HEK293 (cell line): ENCODE measurements at regions not wholly inside any gene's neighbourhood (a gene's known extent, or its start where the extent isn't known, plus 50 kb on each side); places are given as distances from the start of the nearest gene placed in this dataset.
A peak's percentile ranks its signal among the peaks of the same experiment; 100 is the strongest.

ENCODE experiments used
- CTCF ChIA-PET: fragments of 350-600 bp; formaldehyde crosslinking; extraction: SDS; loops from one replicate; lab custom pipeline; 2021; ENCODE audit warnings: antibody characterized with exemption; lab: Yijun Ruan, JAX
- POLR2A ChIA-PET: fragments of 300-600 bp; formaldehyde crosslinking; extraction: SDS; loops from one replicate; lab custom pipeline; 2020; ENCODE audit warnings: antibody characterized with exemption, inconsistent platforms; lab: Yijun Ruan, JAX
- H3K27ac ChIP-seq: fragments of 200-500 bp; sonication (Bioruptor generic); 2 replicates; pipeline ENCODE4 v1.5.1; 2014; ENCODE audit warnings: low read depth, low read length, control low read depth, inconsistent platforms; ENCODE audit errors: extremely low read depth
- H3K36me3 ChIP-seq, 2 experiments: fragments of 200-500 bp in 1 of 2; sonication (Bioruptor generic) in 1 of 2; 1 replicate in 1 of 2; 2 replicates in 1 of 2; pipeline ENCODE4 v1.5.1; 2014 to 2017; ENCODE audit warnings: inconsistent platforms in 2 of 2, low read length in 2 of 2; ENCODE audit not compliant: control insufficient read depth in 2 of 2, insufficient read depth in 1 of 2
- H3K4me1 ChIP-seq: fragments of 200-500 bp; sonication (Bioruptor generic); 2 replicates; pipeline ENCODE4 v1.5.1; 2014; ENCODE audit warnings: mild to moderate bottlenecking, low read length, inconsistent platforms; ENCODE audit not compliant: control insufficient read depth, insufficient read depth
- H3K4me3 ChIP-seq: 2 replicates; pipeline ENCODE4 v1.5.1; 2011; ENCODE audit warnings: low read depth, mild to moderate bottlenecking, control low read depth, low read length, moderate library complexity
- H3K9me3 ChIP-seq: fragments of 200-500 bp; sonication (Bioruptor generic); 2 replicates; pipeline ENCODE4 v1.5.1; 2014; ENCODE audit warnings: low read depth, low read length, inconsistent platforms; ENCODE audit not compliant: control insufficient read depth, insufficient read depth
- HOXA7 ChIP-seq: sonication (generic); formaldehyde crosslinking; IDR thresholded peaks from 2 replicates; pipeline ENCODE4 v1.8.1; 2022; ENCODE audit warnings: missing genetic modification reagents, borderline replicate concordance
- KLF10 ChIP-seq: fragments of 450-650 bp; IDR thresholded peaks from 2 replicates; pipeline ENCODE4 v1.5.1; 2018; ENCODE audit warnings: missing biosample characterization, mild to moderate bottlenecking, missing genetic modification characterization
- KLF16 ChIP-seq: fragments of 450-650 bp; formaldehyde crosslinking; IDR thresholded peaks from 2 replicates; pipeline ENCODE4 v1.5.1; 2017; ENCODE audit warnings: missing biosample characterization, missing genetic modification characterization
- MZF1 ChIP-seq: fragments of 450-650 bp; formaldehyde crosslinking; IDR thresholded peaks from 2 replicates; pipeline ENCODE4 v1.5.1; 2017; ENCODE audit warnings: missing biosample characterization, missing genetic modification characterization, borderline replicate concordance
- PRDM1 ChIP-seq: fragments of 450-650 bp; formaldehyde crosslinking; IDR thresholded peaks from 2 replicates; pipeline ENCODE4; 2016; ENCODE audit warnings: missing biosample characterization, missing genetic modification characterization
- REPIN1 ChIP-seq: fragments of 450-650 bp; formaldehyde crosslinking; IDR thresholded peaks from 2 replicates; pipeline ENCODE4 v1.5.1; 2017; ENCODE audit warnings: missing biosample characterization, missing genetic modification characterization, low read depth
- YY2 ChIP-seq: fragments of 450-650 bp; formaldehyde crosslinking; IDR thresholded peaks from 2 replicates; pipeline ENCODE4 v1.5.1; 2016; ENCODE audit warnings: missing biosample characterization, missing genetic modification characterization
- ZNF157 ChIP-seq: fragments of 450-650 bp; formaldehyde crosslinking; IDR thresholded peaks from 2 replicates; pipeline ENCODE4 v1.5.1; 2016; ENCODE audit warnings: missing biosample characterization, missing genetic modification characterization
- ZNF184 ChIP-seq: fragments of 450-650 bp; IDR thresholded peaks from 2 replicates; pipeline ENCODE4 v1.5.1; 2018; ENCODE audit warnings: missing biosample characterization, mild to moderate bottlenecking, missing genetic modification characterization
- ZNF214 ChIP-seq: fragments of 450-650 bp; formaldehyde crosslinking; IDR thresholded peaks from 2 replicates; pipeline ENCODE4 v1.5.1; 2017; ENCODE audit warnings: missing biosample characterization, mild to moderate bottlenecking, missing genetic modification characterization, borderline replicate concordance
- ZNF391 ChIP-seq: fragments of 450-650 bp; formaldehyde crosslinking; IDR thresholded peaks from 2 replicates; pipeline ENCODE4 v1.5.1; 2016; ENCODE audit warnings: low read depth, missing biosample characterization, missing genetic modification characterization, borderline replicate concordance
- ZNF544 ChIP-seq: fragments of 450-650 bp; formaldehyde crosslinking; IDR thresholded peaks from 2 replicates; pipeline ENCODE4 v1.5.0; 2017; ENCODE audit warnings: missing biosample characterization, missing genetic modification characterization
- ZNF555 ChIP-seq: fragments of 450-650 bp; formaldehyde crosslinking; conservative IDR thresholded peaks from 2 replicates; pipeline ENCODE4 v1.5.1; 2017; ENCODE audit warnings: missing biosample characterization, mild to moderate bottlenecking, missing genetic modification characterization, inconsistent platforms
- ZNF560 ChIP-seq: fragments of 450-650 bp; formaldehyde crosslinking; IDR thresholded peaks from 2 replicates; pipeline ENCODE4 v1.5.1; 2017; ENCODE audit warnings: missing biosample characterization, missing genetic modification characterization, borderline replicate concordance
- ZNF571 ChIP-seq: fragments of 450-650 bp; formaldehyde crosslinking; IDR thresholded peaks from 2 replicates; pipeline ENCODE4 v1.5.0; 2017; ENCODE audit warnings: missing biosample characterization, missing genetic modification characterization
- ZNF600 ChIP-seq: fragments of 450-650 bp; formaldehyde crosslinking; IDR thresholded peaks from 2 replicates; pipeline ENCODE4 v1.5.1; 2016; ENCODE audit warnings: missing biosample characterization, missing genetic modification characterization
- ZNF610 ChIP-seq: fragments of 450-650 bp; formaldehyde crosslinking; IDR thresholded peaks from 2 replicates; pipeline ENCODE4 v1.5.1; 2016; ENCODE audit warnings: missing biosample characterization, missing genetic modification characterization, borderline replicate concordance
- ZNF701 ChIP-seq: fragments of 450-650 bp; formaldehyde crosslinking; IDR thresholded peaks from 2 replicates; pipeline ENCODE4 v1.5.1; 2016; ENCODE audit warnings: missing biosample characterization, missing genetic modification characterization
- ZNF776 ChIP-seq: fragments of 450-650 bp; formaldehyde crosslinking; IDR thresholded peaks from 2 replicates; pipeline ENCODE4 v1.5.0; 2017; ENCODE audit warnings: missing biosample characterization, missing genetic modification characterization, borderline replicate concordance
- ZNF785 ChIP-seq: fragments of 450-650 bp; formaldehyde crosslinking; IDR thresholded peaks from 2 replicates; pipeline ENCODE4 v1.5.1; 2016; ENCODE audit warnings: missing biosample characterization, missing genetic modification characterization
- ZXDB ChIP-seq: fragments of 450-650 bp; formaldehyde crosslinking; IDR thresholded peaks from 2 replicates; pipeline ENCODE4 v1.5.1; 2016; ENCODE audit warnings: missing biosample characterization, missing genetic modification characterization
- TF ChIP-seq, protein P1 (sequence below): fragments of 450-650 bp; formaldehyde crosslinking; IDR thresholded peaks from 2 replicates; pipeline ENCODE4 v1.5.1; 2017; ENCODE audit warnings: missing biosample characterization, missing genetic modification characterization
- TF ChIP-seq, protein P2 (sequence below): fragments of 450-650 bp; formaldehyde crosslinking; IDR thresholded peaks from 2 replicates; pipeline ENCODE4 v1.5.1; 2016; ENCODE audit warnings: missing biosample characterization, missing genetic modification characterization
- TF ChIP-seq, protein P3 (sequence below): fragments of 450-650 bp; formaldehyde crosslinking; conservative IDR thresholded peaks from 2 replicates; pipeline ENCODE4 v1.5.1; 2016; ENCODE audit warnings: low read depth, missing biosample characterization, missing genetic modification characterization
- TF ChIP-seq, protein P4 (sequence below): fragments of 450-650 bp; formaldehyde crosslinking; optimal IDR thresholded peaks from 2 replicates; pipeline ENCODE3; 2016; ENCODE audit warnings: missing biosample characterization, mild to moderate bottlenecking, missing genetic modification characterization

DNA sequence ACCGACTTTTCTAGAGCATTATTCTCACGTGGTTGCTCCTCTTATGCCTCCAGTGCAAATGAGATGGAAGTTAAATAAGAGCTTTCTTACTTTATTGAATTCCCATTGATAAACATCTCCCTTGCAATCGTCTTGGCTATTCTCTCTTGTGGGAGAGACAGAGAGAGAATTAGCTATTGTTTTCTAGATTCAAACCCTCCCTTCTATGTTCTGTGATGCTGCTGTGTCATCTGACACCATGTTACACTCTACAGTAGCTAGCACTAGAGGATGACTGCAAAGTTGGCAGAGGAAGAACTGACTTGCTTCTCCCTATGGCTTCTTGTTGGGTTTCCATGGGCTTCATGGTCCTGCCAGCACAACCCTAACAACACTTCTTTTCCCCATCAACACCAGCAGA, 134.6 kb upstream of the RANBP3L start (continued):
- TF ChIP-seq, protein P1, sequence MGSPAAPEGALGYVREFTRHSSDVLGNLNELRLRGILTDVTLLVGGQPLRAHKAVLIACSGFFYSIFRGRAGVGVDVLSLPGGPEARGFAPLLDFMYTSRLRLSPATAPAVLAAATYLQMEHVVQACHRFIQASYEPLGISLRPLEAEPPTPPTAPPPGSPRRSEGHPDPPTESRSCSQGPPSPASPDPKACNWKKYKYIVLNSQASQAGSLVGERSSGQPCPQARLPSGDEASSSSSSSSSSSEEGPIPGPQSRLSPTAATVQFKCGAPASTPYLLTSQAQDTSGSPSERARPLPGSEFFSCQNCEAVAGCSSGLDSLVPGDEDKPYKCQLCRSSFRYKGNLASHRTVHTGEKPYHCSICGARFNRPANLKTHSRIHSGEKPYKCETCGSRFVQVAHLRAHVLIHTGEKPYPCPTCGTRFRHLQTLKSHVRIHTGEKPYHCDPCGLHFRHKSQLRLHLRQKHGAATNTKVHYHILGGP (tag by site-specific recombination), result no peak
- no peak for TF ChIP-seq ZNF214
- no peak for TF ChIP-seq ZNF571 (tag by site-specific recombination)
- TF ChIP-seq, protein P2, sequence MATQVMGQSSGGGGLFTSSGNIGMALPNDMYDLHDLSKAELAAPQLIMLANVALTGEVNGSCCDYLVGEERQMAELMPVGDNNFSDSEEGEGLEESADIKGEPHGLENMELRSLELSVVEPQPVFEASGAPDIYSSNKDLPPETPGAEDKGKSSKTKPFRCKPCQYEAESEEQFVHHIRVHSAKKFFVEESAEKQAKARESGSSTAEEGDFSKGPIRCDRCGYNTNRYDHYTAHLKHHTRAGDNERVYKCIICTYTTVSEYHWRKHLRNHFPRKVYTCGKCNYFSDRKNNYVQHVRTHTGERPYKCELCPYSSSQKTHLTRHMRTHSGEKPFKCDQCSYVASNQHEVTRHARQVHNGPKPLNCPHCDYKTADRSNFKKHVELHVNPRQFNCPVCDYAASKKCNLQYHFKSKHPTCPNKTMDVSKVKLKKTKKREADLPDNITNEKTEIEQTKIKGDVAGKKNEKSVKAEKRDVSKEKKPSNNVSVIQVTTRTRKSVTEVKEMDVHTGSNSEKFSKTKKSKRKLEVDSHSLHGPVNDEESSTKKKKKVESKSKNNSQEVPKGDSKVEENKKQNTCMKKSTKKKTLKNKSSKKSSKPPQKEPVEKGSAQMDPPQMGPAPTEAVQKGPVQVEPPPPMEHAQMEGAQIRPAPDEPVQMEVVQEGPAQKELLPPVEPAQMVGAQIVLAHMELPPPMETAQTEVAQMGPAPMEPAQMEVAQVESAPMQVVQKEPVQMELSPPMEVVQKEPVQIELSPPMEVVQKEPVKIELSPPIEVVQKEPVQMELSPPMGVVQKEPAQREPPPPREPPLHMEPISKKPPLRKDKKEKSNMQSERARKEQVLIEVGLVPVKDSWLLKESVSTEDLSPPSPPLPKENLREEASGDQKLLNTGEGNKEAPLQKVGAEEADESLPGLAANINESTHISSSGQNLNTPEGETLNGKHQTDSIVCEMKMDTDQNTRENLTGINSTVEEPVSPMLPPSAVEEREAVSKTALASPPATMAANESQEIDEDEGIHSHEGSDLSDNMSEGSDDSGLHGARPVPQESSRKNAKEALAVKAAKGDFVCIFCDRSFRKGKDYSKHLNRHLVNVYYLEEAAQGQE, result no peak
- no peak for TF ChIP-seq ZXDB (tag by site-specific recombination)
- TF ChIP-seq, protein P3, sequence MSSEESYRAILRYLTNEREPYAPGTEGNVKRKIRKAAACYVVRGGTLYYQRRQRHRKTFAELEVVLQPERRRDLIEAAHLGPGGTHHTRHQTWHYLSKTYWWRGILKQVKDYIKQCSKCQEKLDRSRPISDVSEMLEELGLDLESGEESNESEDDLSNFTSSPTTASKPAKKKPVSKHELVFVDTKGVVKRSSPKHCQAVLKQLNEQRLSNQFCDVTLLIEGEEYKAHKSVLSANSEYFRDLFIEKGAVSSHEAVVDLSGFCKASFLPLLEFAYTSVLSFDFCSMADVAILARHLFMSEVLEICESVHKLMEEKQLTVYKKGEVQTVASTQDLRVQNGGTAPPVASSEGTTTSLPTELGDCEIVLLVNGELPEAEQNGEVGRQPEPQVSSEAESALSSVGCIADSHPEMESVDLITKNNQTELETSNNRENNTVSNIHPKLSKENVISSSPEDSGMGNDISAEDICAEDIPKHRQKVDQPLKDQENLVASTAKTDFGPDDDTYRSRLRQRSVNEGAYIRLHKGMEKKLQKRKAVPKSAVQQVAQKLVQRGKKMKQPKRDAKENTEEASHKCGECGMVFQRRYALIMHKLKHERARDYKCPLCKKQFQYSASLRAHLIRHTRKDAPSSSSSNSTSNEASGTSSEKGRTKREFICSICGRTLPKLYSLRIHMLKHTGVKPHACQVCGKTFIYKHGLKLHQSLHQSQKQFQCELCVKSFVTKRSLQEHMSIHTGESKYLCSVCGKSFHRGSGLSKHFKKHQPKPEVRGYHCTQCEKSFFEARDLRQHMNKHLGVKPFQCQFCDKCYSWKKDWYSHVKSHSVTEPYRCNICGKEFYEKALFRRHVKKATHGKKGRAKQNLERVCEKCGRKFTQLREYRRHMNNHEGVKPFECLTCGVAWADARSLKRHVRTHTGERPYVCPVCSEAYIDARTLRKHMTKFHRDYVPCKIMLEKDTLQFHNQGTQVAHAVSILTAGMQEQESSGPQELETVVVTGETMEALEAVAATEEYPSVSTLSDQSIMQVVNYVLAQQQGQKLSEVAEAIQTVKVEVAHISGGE, result no peak
- TF ChIP-seq ZNF785 (tag by site-specific recombination), result no peak
- TF ChIP-seq ZNF776, result no peak
- no peak for TF ChIP-seq ZNF610 (tag by site-specific recombination)
- TF ChIP-seq REPIN1 (tag by site-specific recombination), result no peak
- TF ChIP-seq, protein P4, sequence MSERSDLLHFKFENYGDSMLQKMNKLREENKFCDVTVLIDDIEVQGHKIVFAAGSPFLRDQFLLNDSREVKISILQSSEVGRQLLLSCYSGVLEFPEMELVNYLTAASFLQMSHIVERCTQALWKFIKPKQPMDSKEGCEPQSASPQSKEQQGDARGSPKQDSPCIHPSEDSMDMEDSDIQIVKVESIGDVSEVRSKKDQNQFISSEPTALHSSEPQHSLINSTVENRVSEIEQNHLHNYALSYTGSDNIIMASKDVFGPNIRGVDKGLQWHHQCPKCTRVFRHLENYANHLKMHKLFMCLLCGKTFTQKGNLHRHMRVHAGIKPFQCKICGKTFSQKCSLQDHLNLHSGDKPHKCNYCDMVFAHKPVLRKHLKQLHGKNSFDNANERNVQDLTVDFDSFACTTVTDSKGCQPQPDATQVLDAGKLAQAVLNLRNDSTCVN (tag by site-specific recombination), result no peak

DNA sequence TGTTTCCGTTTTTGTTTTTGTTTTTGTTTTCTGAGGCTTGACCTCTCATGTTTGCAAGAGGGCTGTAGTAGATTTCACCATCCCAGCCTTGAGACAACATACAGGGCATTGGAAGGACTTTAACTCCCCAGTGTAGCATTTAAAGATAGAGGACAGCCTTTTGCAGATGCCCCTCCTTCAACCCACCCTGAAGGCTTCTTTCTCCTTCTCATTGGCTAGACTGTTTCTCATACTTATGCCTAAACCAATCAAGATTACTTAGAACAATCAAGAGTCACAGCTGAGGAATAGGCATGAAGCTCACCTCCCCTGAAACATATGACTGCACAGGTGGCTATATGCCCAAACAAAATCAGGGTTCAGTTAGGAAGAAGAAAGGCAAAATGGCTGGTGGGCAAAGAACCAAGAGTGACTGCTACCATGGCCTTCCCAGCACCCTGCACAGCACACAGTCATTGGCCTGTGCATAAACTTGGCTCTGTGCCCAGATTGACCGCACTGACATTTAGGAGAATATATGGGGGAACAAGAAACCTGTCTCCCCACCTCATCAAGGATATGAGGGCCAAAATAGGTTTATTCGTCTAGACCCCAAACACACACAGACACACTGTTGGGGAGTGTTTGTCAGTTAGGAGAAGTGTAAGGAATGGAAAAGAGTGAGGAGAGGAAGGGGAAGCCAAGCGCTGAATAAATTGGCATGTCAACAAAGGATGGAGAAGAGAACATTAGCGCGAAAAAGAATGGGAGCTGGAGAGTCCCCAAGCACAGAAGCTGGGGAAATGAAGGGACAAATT, 137.3 kb upstream of the RANBP3L start:
- CTCF ChIA-PET, result interaction anchor here (0.6 to 1.5 kb wide), 3 partner anchors 21 to 250 kb away, joined by 4 to 8 read pairs (median 4); no protein-coding TSS in a partner anchor
- no peak overlapping the region for H3K27ac ChIP-seq
- POLR2A ChIA-PET, result no interaction called here
- H3K9me3 ChIP-seq, result no peaks in the 10 kb centered on the region
- no peak overlapping the region for H3K4me3 ChIP-seq
- H3K36me3 ChIP-seq, result no peaks in the 10 kb centered on the region
- H3K4me1 ChIP-seq, result peaks cover 4% of the 10 kb centered on the region
- TF ChIP-seq ZNF184, result no peak
- peak; percentile 18; the same call in 1 of the 2 replicates for TF ChIP-seq ZNF776
- TF ChIP-seq ZNF544 (tag by site-specific recombination), result 0 out of 2 replicates have a peak, but pooled peaks have one; percentile 38
- no peak for TF ChIP-seq ZNF391 (tag by site-specific recombination)
- no peak for TF ChIP-seq YY2
- TF ChIP-seq MZF1 (tag by site-specific recombination), result 0 out of 2 replicates have a peak, but pooled peaks have one; percentile 58
- 0 out of 2 replicates have a peak, but pooled peaks have one; percentile 50 for TF ChIP-seq ZNF571 (tag by site-specific recombination)
- peak; percentile 69; the same call in 1 of the 2 replicates for TF ChIP-seq ZNF701 (tag by site-specific recombination)
- TF ChIP-seq ZNF157 (tag by site-specific recombination), result no peak
- no peak for TF ChIP-seq ZNF555 (tag by site-specific recombination)
- TF ChIP-seq KLF10, result no peak
- TF ChIP-seq PRDM1 (tag by site-specific recombination), result no peak
- TF ChIP-seq ZNF560, result no peak
- TF ChIP-seq HOXA7, result no peak
- TF ChIP-seq KLF16 (tag by site-specific recombination), result no peak
- TF ChIP-seq ZNF600 (tag by site-specific recombination), result no peak
